ENCODE measurements at regions not wholly inside any gene's neighbourhood (a gene's known extent, or its start where the extent isn't known, plus 50 kb on each side); places are given as distances from the start of the nearest gene placed in this dataset.

DNA sequence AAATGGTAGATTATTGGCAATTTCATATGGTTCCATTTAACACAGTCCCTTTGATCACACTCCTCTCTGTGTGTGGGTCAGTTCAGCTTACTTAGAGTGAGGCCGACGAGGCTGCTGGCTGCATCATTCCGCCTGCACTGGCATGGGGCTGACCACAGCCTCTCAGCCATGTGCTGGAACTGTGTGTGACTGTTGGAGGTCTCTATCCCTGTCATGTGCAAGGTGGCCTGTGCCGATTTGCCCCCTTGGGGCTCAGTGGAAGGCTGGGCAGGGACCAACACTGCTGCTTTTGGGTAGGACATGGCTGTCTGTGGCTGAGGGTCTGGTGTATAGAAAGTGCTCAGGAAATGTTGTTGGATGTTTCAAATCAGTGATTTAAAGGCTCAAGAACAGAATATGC is 454.0 kb upstream of the HS6ST1 start:
- in situ Hi-C loops (cut with MboI; ENCODE audit: low sequenced_read_pairs in 4 of 4) (no loop called here), intact Hi-C loops (cut with DNase I; ENCODE audit: low total_unique reads) (no loop called here)
- no peaks in the 10 kb centered on the region for H3K9me3 ChIP-seq
- DNase-seq (no peak), ATAC-seq (no peak)
- H3K27me3 ChIP-seq: no peaks in the 10 kb centered on the region
- no peak overlapping the region for H3K4me3 ChIP-seq
- TF ChIP-seq, protein P1, sequence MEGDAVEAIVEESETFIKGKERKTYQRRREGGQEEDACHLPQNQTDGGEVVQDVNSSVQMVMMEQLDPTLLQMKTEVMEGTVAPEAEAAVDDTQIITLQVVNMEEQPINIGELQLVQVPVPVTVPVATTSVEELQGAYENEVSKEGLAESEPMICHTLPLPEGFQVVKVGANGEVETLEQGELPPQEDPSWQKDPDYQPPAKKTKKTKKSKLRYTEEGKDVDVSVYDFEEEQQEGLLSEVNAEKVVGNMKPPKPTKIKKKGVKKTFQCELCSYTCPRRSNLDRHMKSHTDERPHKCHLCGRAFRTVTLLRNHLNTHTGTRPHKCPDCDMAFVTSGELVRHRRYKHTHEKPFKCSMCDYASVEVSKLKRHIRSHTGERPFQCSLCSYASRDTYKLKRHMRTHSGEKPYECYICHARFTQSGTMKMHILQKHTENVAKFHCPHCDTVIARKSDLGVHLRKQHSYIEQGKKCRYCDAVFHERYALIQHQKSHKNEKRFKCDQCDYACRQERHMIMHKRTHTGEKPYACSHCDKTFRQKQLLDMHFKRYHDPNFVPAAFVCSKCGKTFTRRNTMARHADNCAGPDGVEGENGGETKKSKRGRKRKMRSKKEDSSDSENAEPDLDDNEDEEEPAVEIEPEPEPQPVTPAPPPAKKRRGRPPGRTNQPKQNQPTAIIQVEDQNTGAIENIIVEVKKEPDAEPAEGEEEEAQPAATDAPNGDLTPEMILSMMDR (IDR thresholded peaks at IDR 0.05 in 4 of 5, conservative IDR thresholded peaks at IDR 0.05 in 1 of 5): no peak
- TF ChIP-seq POLR2A (IDR thresholded peaks at IDR 0.05): no peak
- H3K36me3 ChIP-seq: no peaks in the 10 kb centered on the region
- no peak overlapping the region for H3K27ac ChIP-seq
- H3K4me1 ChIP-seq: peaks cover 10 to 12% of the 10 kb centered on the region in 2 donors

DNA sequence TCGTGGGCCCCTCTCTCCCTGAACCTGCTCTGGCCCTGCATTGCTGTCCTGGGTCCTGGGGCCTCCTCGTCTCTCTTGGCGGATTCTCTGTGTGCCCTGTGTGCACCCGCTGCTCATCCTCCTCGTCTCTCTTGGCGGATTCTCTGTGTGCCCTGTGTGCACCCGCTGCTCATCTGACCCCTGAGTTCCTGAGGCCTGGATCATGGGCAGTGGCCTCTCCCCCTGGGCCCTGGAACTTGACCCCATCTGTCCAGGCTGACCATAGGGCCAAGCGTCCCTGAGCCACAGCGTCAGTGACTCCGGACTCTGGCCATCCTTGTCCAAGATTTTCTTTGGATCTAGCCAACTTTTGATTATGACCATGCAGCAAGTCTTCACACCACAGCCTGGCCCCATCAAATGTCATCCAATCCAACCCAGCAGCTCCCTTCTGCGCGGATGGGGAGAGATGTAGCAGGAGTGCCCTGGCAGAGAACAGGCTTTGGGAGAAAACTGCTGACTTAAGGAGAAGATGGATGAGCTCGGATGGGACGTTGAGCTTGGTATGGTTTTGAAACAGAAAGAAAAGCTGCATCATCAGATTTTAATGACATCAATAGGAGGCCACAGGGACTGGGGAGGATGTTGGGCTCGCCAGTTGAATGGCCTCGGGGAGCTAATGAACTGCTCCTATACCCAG is 455.1 kb upstream of the HS6ST1 start:
- ATAC-seq (no peak), DNase-seq (no peak)
- intact Hi-C loops (cut with DNase I; ENCODE audit: low total_unique reads) (no loop called here), in situ Hi-C loops (cut with MboI; ENCODE audit: low sequenced_read_pairs in 4 of 4) (no loop called here)
- Histone ChIP-seq H3K27ac (no peak overlapping the region), H3K4me3 (no peak overlapping the region), H3K4me1 (peaks cover 10 to 12% of the 10 kb centered on the region in 2 donors), H3K9me3 (no peaks in the 10 kb centered on the region), H3K36me3 (no peaks in the 10 kb centered on the region), H3K27me3 (no peaks in the 10 kb centered on the region)
- no peak for TF ChIP-seq POLR2A (IDR thresholded peaks at IDR 0.05)
- TF ChIP-seq, protein P1 (IDR thresholded peaks at IDR 0.05 in 4 of 5, conservative IDR thresholded peaks at IDR 0.05 in 1 of 5): no peak

DNA sequence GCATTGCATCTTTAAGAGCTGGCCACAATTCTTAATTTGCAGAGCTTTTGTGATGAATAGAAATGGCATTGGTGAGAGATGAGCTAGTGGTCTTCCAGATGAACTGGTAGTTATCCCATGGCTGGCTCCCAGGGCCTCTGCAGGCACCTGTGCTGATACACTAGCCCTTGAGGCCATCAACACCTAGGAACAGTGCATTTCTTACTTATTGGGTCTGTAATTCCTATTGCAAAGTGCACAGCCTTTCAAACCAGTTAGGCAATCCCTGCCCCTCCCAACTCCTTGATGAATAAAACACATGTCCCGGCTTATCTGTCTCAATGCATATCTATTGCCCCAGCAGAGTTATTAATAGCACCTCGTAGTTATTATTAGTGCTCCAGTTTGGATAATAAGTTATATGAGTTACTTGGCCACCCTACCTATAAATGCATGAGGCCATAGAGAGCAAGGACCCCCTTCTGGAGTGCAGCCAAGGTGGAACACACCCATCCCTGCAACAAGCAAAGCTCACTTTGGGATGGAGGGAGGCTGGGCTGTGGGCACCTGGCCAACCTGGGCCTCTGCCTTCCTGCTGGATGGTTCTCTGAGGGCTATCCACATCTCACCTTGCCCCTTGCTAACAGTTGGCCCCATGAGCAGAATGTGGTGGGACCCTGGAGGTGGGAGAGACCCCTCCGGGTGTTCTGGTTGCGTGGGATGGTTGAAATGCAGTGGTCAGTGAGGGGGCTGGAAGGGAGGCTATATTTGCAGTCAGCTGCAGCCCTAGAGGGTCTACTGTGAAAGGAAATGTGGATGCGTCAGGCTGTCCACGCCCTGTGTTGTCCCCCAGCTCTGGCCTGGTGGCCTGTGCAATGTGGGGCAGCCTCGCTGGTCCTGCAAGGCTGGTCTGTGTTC is 455.9 kb upstream of the HS6ST1 start:
- peak; percentile 66 to 78 for ATAC-seq
- Histone ChIP-seq H3K4me3 (no peak overlapping the region), H3K36me3 (no peaks in the 10 kb centered on the region), H3K27me3 (no peaks in the 10 kb centered on the region), H3K9me3 (no peaks in the 10 kb centered on the region), H3K4me1 (peaks cover 10 to 12% of the 10 kb centered on the region in 2 donors), H3K27ac (no peak overlapping the region)
- in situ Hi-C loops (cut with MboI; ENCODE audit: low sequenced_read_pairs in 4 of 4): no loop called here
- no peak for TF ChIP-seq POLR2A (IDR thresholded peaks at IDR 0.05)
- TF ChIP-seq, protein P1 (IDR thresholded peaks at IDR 0.05 in 4 of 5, conservative IDR thresholded peaks at IDR 0.05 in 1 of 5): no peak
- intact Hi-C loops (cut with DNase I; ENCODE audit: low total_unique reads): no loop called here
- no peak for DNase-seq

DNA sequence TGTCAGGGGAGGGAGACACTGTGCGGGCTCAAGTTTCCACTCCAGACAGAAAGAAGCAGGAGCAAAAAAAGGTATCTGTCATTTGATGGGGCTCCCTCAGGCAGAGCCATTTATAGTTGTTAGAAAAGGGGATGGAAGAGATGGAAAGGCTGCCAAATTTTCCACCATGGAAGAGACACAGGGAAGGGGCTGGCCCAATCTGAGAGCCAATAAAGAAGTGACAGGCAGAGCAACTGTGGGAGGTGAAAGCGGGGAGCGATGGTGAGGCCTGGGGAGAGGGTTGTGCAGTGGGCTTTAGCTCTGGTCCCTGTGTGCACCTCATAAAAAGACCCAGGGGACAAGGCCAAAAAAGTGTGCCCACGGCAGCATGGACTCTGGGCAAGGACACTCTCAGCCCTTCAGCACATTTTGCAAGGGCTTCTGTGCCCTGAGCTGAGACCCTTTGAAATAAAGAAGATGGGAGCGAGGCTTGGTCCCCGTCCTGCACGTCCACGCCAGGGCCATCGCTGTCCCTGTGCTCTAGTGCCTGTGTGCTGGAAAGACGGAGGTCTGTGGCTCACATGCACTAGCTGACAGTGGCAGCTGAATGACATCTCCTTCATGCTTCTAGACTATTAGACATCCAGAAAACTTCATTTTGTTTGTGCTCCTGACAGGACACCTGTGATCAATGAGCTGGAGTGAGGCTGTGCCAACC is 456.7 kb upstream of the HS6ST1 start:
- Histone ChIP-seq H3K9me3 (no peaks in the 10 kb centered on the region), H3K27me3 (no peaks in the 10 kb centered on the region), H3K36me3 (no peaks in the 10 kb centered on the region), H3K27ac (no peak overlapping the region), H3K4me1 (peaks cover 10 to 12% of the 10 kb centered on the region in 2 donors), H3K4me3 (no peak overlapping the region)
- ATAC-seq (no peak), DNase-seq (no peak)
- intact Hi-C loops (cut with DNase I; ENCODE audit: low total_unique reads) (no loop called here), in situ Hi-C loops (cut with MboI; ENCODE audit: low sequenced_read_pairs in 4 of 4) (no loop called here)
- TF ChIP-seq, protein P1 (IDR thresholded peaks at IDR 0.05 in 4 of 5, conservative IDR thresholded peaks at IDR 0.05 in 1 of 5): no peak
- TF ChIP-seq POLR2A (IDR thresholded peaks at IDR 0.05): no peak
